WTC11 (cell line): ENCODE measurements at regions not wholly inside any gene's neighbourhood (a gene's known extent, or its start where the extent isn't known, plus 50 kb on each side); places are given as distances from the start of the nearest gene placed in this dataset.

Source experiments
- ZNF263 ChIP-seq: sonication (generic); formaldehyde crosslinking; IDR thresholded peaks from 2 replicates; pipeline ENCODE4 v1.8.1; 2022; ENCODE audit warnings: low read depth, mild to moderate bottlenecking, moderate library complexity, missing genetic modification reagents
- TF ChIP-seq, protein P1 (sequence below): fragments of 200-600 bp; IDR thresholded peaks from 2 replicates; pipeline ENCODE4 v1.8.0; 2022; ENCODE audit warnings: antibody characterized with exemption

- TF ChIP-seq, protein P1, sequence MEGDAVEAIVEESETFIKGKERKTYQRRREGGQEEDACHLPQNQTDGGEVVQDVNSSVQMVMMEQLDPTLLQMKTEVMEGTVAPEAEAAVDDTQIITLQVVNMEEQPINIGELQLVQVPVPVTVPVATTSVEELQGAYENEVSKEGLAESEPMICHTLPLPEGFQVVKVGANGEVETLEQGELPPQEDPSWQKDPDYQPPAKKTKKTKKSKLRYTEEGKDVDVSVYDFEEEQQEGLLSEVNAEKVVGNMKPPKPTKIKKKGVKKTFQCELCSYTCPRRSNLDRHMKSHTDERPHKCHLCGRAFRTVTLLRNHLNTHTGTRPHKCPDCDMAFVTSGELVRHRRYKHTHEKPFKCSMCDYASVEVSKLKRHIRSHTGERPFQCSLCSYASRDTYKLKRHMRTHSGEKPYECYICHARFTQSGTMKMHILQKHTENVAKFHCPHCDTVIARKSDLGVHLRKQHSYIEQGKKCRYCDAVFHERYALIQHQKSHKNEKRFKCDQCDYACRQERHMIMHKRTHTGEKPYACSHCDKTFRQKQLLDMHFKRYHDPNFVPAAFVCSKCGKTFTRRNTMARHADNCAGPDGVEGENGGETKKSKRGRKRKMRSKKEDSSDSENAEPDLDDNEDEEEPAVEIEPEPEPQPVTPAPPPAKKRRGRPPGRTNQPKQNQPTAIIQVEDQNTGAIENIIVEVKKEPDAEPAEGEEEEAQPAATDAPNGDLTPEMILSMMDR = no peak
- TF ChIP-seq ZNF263 (CRISPR knock-in tag) = no peak
These were observed 73.1 kb upstream of the SYNCRIP start for GRCh38 chr6:85715797-85716196.
